GM21786 (cell line): ENCODE measurements at regions not wholly inside any gene's neighbourhood (a gene's known extent, or its start where the extent isn't known, plus 50 kb on each side); places are given as distances from the start of the nearest gene placed in this dataset.
"Not testable (repeated sequence)": the region's sequence is repeated elsewhere in the genome, so short reads cannot be mapped to it uniquely, and the experiment has no call there.

Experiments
- ATAC-seq: cut with Tn5 transposase; IDR thresholded peaks from one replicate; pipeline ENCODE4 v1.9.1; 2021; ENCODE audit not compliant: unreplicated experiment

DNA sequence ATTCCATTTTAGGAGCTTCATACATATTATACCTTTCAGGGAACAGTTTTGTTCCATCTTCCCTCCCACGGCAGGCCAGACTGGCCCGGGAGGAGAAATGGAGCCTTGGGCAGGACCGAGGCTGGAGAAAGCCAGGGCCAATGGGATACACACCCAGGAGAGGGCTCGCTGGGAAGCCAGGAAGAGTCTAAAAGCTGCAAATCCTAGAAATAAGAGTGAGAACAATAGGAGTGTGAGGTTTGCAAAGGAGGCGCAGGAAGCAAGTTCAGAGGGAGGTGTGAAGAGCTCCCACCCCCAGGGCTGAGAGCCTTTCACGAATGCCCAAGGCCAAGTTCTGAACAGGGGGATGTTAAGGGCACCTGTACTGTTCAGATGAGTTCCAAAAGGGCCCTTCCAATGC, 67.5 kb upstream of the CPSF6 start:
- ATAC-seq, result no peak

DNA sequence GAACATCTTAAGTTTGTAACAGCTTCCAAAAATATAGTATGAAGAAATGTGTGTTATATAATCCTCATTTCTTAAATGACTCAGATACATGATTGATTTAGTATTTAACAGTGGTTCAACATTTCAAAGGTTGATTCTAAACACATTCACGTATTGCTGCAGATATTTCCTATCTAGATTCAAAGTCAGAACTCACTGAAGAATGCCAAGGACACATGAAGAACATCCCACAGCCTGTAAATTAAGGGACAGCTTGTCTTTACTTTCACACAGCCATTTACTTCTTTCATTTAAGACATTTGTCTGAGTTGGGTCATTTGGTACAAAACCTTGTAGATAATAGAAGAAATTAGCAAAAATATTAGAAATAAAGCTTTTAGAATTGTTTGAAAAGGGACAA, 66.9 kb upstream of the CPSF6 start:
- ATAC-seq, result no peak

GRCh38 chr12:69173368-69173767, 66.0 kb upstream of the CPSF6 start:
- no peak for ATAC-seq

DNA sequence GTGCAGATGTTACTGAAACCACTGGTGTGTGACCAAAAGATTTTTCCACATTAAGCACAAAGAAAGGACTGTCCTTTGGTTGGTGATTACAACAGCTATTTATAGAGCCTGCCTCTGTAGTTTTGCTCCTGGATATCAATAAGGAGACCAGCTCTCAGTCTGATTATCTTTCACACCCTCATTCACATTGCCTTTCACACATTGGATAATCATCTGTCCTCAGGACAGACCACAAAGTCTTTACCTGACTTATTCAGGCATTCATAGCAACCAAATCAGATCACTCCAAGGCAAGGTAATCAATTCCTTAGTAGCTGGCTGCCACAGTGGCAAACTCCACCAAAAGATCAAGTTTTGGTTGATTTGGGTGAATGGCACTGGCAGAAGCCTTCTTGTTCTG, 59.6 kb upstream of the CPSF6 start:
- no peak for ATAC-seq

GRCh38 chr12:69187572-69187971, 51.8 kb upstream of the CPSF6 start:
- not testable (repeated sequence) for ATAC-seq

GRCh38 chr12:69189378-69189978, 49.9 kb upstream of the CPSF6 start:
- ATAC-seq, result no peak
